ENCODE measurements at regions not wholly inside any gene's neighbourhood (a gene's known extent, or its start where the extent isn't known, plus 50 kb on each side); places are given as distances from the start of the nearest gene placed in this dataset.

- no peak for DNase-seq (ENCODE audit: low read depth, low spot score)
These were observed 1353.5 kb downstream of the ROBO1 start for GRCh38 chr3:78414261-78414660.

DNA sequence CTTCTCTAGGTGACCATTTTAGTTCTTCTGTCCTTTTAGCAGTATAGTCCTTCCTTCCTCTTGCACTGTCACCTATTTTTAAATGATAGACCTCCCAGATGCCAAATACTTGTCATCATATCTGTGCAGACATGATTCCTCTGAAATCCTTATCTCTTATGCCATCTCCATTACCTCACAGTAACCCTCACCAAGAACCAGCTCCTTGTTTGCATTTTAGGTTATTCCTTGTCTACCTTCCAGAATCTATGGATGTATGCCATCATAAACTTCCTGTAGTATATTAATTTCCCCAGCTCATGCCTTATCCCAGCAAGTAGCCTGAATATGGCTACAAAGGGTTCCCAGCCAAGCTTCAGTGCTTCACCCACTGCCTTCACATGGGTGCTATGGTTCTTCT, 1347.2 kb downstream of the ROBO1 start:
- no peak for DNase-seq (ENCODE audit: low read depth, low spot score)

- DNase-seq (ENCODE audit: low read depth, low spot score) = no peak
These were observed 1346.4 kb downstream of the ROBO1 start for GRCh38 chr3:78421247-78421966.

- no peak for DNase-seq (ENCODE audit: low read depth, low spot score)
These were observed 1343.1 kb downstream of the ROBO1 start for GRCh38 chr3:78424656-78425055.

DNA sequence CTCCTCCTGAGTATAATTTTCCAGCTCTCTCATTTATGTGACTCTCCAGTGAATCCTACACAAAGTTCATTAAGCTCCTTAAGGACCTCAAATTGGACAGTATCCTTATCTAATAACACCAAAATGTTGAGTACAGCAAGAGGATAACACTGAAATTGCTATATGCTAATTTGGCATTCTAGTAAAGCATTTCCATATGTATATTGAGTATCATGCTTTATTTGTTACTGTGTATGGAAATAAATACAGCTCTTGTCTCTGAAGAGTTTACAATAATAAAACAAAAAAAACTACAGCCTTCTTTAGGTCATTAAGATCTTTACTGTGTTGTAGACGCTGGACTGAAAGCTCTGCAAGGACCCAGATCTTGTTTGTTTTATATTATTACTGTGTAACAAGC, 1341.3 kb downstream of the ROBO1 start:
- DNase-seq (ENCODE audit: low read depth, low spot score) = no peak

DNA sequence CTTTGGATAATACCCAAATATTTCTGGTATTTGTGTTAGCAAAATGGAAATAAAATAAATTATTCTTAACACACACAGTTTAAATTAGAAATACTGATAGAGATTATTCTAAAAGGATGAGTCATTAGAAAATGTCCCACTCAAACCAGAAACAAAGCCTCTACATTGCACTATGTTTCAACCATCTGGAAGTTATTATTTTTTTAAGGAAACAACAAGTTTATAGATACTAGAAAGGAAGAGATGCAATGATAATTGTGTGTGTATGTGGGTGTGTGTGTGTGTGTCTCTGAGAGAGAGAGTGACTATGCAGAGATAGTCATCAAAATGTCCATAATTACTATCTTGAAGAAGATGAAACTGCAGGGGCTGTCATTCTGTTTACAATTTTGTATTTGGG, 1340.5 kb downstream of the ROBO1 start:
- no peak for DNase-seq (ENCODE audit: low read depth, low spot score)

DNA sequence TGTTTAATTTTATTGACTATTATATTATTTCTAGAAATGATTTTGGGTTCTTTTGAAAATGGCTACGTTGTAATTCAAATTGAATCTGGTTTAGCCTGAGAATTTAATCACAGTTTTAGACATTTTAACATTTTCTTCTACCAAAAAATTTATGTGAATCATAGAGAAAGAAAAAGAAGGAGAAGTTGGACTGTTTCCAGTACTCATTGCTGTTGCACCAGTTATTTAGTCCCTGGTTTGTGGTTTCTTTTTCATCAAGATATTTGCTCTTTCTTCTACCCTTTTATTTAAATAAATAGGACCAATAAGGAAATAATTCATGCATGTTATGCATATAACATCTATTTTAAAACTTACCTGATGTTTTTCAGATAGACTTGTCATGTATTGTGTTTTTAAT, 1337.1 kb downstream of the ROBO1 start:
- no peak for DNase-seq (ENCODE audit: low read depth, low spot score)

DNA sequence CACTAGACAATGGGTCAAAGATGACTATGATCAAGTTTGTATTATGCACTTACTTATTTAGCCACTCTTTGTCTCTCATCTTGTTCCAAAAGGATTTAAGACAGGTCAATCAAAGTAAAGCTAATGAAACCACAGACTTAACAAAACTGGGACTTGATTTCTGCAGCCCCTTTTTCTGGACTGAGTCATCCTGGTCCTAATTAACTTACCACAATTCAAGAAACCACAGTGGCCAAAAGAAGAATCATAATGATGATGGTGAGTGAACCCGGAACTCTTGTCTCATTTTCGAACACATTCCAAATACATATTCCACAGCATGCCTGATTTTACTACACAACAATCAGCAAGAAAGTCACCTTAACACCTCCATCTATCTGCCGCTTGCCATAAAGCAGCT, 1333.0 kb downstream of the ROBO1 start:
- DNase-seq (ENCODE audit: low read depth, low spot score) = no peak

GRCh38 chr3:78455166-78455565, 1312.6 kb downstream of the ROBO1 start:
- DNase-seq (ENCODE audit: low read depth, low spot score) = no peak

DNA sequence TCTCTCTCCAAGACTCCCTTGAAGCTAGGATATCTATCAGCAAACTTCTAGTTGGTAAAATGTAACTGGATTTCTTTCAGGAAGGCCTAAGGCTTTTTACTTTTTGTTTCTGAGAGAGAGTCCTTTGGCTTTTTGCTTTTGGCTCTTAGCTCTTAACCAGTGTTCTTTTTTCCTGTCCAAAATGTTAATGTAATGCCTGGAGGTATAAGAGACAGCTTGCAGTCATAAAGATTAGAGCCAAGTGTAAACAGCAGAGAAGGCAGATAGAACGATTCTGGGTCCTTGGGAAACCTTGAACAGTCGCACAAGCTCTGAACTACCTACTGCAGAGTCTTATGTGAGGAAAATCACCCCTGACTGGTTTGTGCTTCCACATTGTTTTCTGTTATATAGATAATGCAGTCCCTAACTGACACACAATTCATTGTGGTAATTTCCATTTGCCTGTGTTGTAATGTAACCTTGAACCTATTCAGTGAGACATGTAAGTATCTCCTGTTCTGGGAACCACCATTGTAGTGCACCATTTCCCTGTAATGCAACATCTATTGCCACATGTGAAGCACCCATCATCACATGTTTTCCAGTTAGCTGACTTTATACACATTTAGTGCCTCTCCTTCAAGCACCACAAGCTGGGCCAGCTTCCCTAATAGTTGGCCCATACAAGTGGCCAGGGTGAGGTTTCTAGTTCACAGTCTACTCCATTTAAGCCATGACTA, 1311.9 kb downstream of the ROBO1 start:
- DNase-seq (ENCODE audit: low read depth, low spot score) = no peak

- DNase-seq (ENCODE audit: low read depth, low spot score) = no peak
These were observed 1308.0 kb downstream of the ROBO1 start for GRCh38 chr3:78459796-78460195.

- DNase-seq (ENCODE audit: low read depth, low spot score) = no peak
These were observed 1305.8 kb downstream of the ROBO1 start for GRCh38 chr3:78462021-78462420.

DNA sequence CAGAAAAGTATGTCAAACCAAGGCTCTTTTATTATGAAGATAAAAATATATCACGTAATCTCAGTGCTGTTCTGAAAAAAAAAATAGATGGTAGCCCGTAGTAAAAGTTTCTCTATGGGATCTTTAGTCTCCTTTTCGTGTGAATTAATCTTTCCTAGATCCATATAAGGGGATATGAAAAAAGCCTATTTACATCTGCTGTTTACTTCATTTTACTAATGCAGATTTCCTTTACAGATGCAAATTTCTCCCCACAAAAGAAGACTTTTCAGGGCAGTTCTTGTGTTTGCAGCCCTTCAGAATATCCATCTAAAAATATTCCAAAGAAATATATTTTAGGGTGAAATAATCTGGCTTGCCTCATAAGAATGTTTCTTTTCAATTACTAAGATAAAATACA, 1291.7 kb downstream of the ROBO1 start:
- no peak for DNase-seq (ENCODE audit: low read depth, low spot score)

DNA sequence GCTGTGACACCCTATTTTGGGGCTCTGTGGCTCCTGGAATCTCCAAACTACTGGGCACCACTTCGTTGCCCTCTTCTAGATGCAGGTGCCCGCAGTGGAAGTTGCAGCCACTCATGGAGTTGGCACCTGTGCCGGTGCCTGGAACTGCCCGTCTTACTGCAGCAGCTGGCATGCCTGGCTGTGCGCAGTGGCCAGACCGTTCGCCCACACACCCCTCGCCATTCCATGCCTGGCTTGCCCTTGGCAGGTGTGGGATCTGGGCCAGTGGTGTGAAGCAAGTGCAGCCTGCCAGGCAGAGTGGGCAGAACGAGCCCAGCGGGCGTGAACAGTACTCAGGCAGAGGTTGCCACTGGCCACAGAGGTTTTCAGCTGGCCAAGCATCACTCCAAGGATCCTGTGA, 1286.7 kb downstream of the ROBO1 start:
- no peak for DNase-seq (ENCODE audit: low read depth, low spot score)

DNA sequence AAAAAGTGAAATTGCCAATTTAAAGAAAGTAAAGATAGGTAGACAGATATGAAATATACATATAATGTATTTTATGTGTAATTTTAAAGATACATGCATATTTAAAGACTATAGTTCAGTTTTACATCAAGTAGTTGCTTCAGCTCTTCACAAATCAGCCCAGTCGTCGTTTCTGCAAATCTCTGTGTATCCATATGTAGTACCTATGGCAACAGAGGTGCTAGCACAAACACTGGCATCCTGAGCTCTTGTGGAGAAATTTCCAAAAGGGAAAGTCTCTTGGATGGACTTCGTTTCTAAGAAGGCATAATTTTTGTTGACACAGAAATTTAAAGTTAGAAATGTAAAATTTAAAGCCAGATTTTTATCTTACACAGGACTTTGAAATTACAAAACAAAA, 1284.7 kb downstream of the ROBO1 start:
- no peak for DNase-seq (ENCODE audit: low read depth, low spot score)

DNA sequence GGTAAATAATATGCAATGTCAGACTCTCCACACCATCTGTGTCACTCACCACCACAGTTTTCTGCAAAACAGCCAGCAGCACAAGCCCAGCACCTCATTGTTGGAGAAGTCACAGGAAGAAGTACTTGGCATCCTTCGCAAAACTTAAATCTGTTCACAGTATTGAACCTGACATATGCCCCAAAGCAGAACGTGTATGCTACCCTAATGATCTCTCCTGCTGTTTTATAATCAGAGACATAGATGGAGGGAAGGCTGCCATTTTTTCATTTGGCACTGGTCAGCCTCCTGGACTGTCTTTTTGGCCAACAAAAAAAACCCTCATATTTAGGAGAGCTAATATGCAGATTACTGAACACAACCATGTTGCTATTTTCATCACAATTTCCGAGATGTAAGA, 1272.9 kb downstream of the ROBO1 start:
- DNase-seq (ENCODE audit: low read depth, low spot score) = no peak

DNA sequence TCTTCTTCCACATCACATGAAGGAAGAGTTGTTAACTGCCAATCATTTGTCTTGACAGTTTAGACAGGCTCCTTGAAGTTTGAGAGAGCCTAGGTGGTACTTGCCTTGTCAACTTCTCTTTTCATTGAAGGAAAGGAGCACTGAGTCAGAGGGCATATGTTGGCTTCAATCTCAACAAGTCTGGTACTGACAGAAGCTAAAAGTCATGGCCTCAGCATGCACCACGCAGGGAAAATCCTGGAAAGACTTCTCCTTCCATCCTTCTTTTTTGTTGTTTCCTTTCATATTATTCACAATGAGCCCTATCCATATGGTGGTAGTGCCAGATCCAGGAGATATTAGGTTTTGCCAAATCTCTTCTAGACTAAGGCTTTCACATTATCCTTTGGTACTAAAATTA, 1272.5 kb downstream of the ROBO1 start:
- no peak for DNase-seq (ENCODE audit: low read depth, low spot score)

GRCh38 chr3:78496501-78496900, 1271.3 kb downstream of the ROBO1 start:
- no peak for DNase-seq (ENCODE audit: low read depth, low spot score)

- DNase-seq (ENCODE audit: low read depth, low spot score) = no peak
These were observed 1270.8 kb downstream of the ROBO1 start for GRCh38 chr3:78497021-78497420.

GRCh38 chr3:78497767-78498166, 1270.0 kb downstream of the ROBO1 start:
- DNase-seq (ENCODE audit: low read depth, low spot score) = no peak

DNA sequence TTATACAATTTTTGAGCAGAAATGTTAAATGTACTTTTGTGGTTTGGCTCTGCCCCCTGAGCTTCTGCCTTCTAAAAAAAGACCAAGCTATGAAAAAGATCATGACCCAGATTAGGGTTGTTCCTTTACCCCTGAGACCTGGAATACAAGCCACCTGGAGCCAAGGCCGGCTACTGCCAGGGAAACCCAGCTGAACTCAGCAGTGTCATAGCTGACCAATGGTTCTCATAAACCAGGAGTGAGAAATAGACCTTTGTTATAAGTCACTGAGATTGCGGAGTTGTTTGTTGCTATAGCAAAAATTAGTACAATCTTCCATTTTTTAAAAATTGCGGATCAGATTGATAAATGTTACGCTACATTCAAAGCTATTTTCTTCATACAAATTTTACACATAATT, 1261.7 kb downstream of the ROBO1 start:
- DNase-seq (ENCODE audit: low read depth, low spot score) = no peak

DNA sequence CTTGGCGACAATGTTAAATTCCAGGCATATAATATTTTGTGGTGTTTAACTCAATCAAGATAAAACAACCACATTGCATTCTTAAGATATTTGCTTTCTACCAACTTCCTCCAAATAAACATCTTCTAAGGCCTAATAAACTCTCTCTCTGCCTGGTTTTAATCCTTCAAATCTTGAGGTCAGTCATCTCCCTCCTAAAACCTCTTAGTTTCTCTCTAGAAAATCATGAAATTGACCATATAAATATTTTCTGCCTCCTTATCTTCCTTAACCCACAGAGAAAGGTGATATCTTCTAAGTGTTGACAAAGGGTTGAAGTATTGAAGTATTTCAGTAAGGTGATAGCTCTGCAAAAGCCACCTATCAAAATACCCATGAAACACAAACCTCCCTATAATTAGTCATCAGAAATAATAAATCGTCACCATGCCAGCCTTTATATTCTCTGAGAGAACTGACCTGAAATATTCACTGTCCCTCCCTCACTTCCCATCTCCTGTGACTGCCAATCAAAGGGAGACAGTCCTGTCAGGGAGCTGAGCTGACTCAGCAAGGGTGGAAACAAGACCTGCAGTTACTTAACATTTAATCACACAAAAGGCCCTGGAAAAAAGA, 1261.1 kb downstream of the ROBO1 start:
- DNase-seq (ENCODE audit: low read depth, low spot score) = no peak
